Colonic mucosa (tissue), 4 donors: ENCODE measurements at regions not wholly inside any gene's neighbourhood (a gene's known extent, or its start where the extent isn't known, plus 50 kb on each side); places are given as distances from the start of the nearest gene placed in this dataset.
"Not testable (repeated sequence)": the region's sequence is repeated elsewhere in the genome, so short reads cannot be mapped to it uniquely, and the experiment has no call there.

Experiments used
- DNase-seq: peaks from one replicate; pipeline ENCODE4 v3.0.0-alpha.2; 2020
- H3K27ac ChIP-seq: fragments of 200-600 bp; one replicate; pipeline ENCODE4 v1.8.0; 2021
- H3K27me3 ChIP-seq: fragments of 200-600 bp; one replicate; pipeline ENCODE4 v1.8.0; 2021
- H3K36me3 ChIP-seq: fragments of 200-600 bp; one replicate; pipeline ENCODE4 v1.8.0; 2021
- H3K4me1 ChIP-seq: fragments of 200-600 bp; one replicate; pipeline ENCODE4 v1.8.0; 2021; ENCODE audit warnings: mild to moderate bottlenecking
- H3K4me3 ChIP-seq: fragments of 200-600 bp; one replicate; pipeline ENCODE4 v1.8.0; 2021
- H3K9ac ChIP-seq, 2 donors: one replicate each; pipeline ENCODE4 v1.7.0; 2013; ENCODE audit warnings: control low read depth in 2 of 2, low read depth in 2 of 2, low read length in 2 of 2
- H3K9me3 ChIP-seq: fragments of 200-600 bp; one replicate; pipeline ENCODE4 v1.8.0; 2021
- CTCF ChIP-seq: fragments of 200-600 bp; IDR thresholded peaks from one replicate; pipeline ENCODE4 v1.8.0; 2022; ENCODE audit warnings: antibody characterized with exemption, mild to moderate bottlenecking
- intact Hi-C: fragments of 100-400 bp; cut with DNase I; formaldehyde crosslinking; loops from one replicate; pipeline ENCODE4 v1.14.1; 2022
- donor health status: healthy.
- donor health status: DM: no; HTN: no; CAD: no.
- donor health status: DM: no; HTN: no; CAD: no.

GRCh38 chr1:30225357-30225756, 498.0 kb downstream of the MATN1 start:
- Histone ChIP-seq H3K27me3 (no peaks in the 10 kb centered on the region), H3K36me3 (no peaks in the 10 kb centered on the region), H3K27ac (no peak overlapping the region), H3K9me3 (no peaks in the 10 kb centered on the region), H3K9ac (no peak overlapping the region), H3K4me3 (no peak overlapping the region), H3K4me1 (no peaks in the 10 kb centered on the region)
- TF ChIP-seq CTCF: no peak
- intact Hi-C loops: no loop called here
- DNase-seq: no peak

DNA sequence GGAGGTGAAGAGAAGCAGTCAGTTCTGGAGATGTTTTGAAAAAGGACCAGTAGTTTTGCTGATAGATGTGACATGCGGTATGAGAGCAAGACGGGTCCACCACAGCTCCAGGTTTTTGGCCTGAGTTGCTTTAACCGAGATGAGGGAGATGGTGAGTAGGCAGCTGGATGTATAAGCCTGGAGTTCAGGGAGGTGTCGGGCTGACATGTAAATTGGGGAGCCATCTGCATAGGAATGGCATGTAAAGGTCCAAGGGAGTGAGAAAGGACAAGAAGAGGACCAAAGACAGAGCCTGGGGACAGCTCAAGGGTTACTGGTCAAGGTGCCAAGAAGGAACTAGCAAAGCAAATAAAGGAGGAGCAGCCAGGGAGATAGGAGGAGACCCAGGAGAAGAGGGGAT, 503.7 kb downstream of the MATN1 start:
- Histone ChIP-seq H3K27ac (no peak overlapping the region), H3K4me1 (no peaks in the 10 kb centered on the region), H3K9me3 (no peaks in the 10 kb centered on the region), H3K27me3 (no peaks in the 10 kb centered on the region), H3K4me3 (no peak overlapping the region), H3K9ac (no peak overlapping the region), H3K36me3 (no peaks in the 10 kb centered on the region)
- no peak for TF ChIP-seq CTCF
- intact Hi-C loops: no loop called here
- DNase-seq: no peak

DNA sequence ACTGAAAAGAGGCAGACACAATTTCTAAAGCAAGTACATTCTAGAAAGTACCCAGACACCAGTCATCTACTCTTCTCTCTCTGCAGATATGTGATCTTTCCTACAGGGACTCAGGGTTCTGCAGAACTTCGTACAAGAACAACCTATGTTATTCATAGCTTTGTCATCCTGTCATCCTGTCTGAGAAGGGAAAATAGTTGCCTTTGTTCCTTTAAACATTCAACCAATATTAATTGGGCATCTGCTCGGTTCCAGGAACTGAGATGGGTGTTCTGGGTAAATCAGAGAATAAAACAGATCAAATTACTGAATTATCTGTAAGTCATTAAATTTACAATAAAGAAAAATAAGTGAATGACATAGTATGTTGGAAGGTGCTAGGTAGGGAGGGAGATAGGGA, 504.9 kb downstream of the MATN1 start:
- H3K4me1 ChIP-seq: no peaks in the 10 kb centered on the region
- no peak overlapping the region for H3K4me3 ChIP-seq
- no peaks in the 10 kb centered on the region for H3K27me3 ChIP-seq
- no peak for TF ChIP-seq CTCF
- no peak overlapping the region for H3K27ac ChIP-seq
- DNase-seq: no peak
- H3K36me3 ChIP-seq: no peaks in the 10 kb centered on the region
- H3K9ac ChIP-seq: no peak overlapping the region
- intact Hi-C loops: no loop called here
- H3K9me3 ChIP-seq: no peaks in the 10 kb centered on the region

GRCh38 chr1:30216602-30217001, 506.8 kb downstream of the MATN1 start:
- no peak for DNase-seq
- no peaks in the 10 kb centered on the region for H3K4me1 ChIP-seq
- no peaks in the 10 kb centered on the region for H3K9me3 ChIP-seq
- no peaks in the 10 kb centered on the region for H3K27me3 ChIP-seq
- H3K27ac ChIP-seq: no peak overlapping the region
- no peak for TF ChIP-seq CTCF
- H3K9ac ChIP-seq: no peak overlapping the region
- intact Hi-C loops: no loop called here
- no peaks in the 10 kb centered on the region for H3K36me3 ChIP-seq
- no peak overlapping the region for H3K4me3 ChIP-seq

DNA sequence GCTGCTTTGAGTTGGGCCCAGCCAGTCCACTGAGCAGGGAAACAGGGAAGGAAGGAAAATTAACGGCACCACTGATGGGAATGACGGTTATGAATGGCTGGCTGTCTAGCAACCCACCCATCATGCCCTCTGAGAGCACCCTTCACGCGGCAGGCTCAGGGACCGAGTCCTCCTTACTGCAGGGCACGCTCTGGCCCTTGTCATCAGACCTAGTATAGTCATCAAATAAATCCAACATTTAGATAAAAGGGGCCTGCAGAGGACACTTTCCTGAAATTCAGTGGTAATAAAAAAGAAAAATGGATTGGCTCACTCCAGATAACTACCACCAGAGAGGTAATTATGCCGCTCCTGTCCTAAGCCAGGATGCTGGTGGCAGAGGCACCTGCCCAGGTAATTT, 509.4 kb downstream of the MATN1 start:
- H3K9me3 ChIP-seq: no peaks in the 10 kb centered on the region
- no peak overlapping the region for H3K4me3 ChIP-seq
- no peaks in the 10 kb centered on the region for H3K27me3 ChIP-seq
- intact Hi-C loops: no loop called here
- DNase-seq: no peak
- TF ChIP-seq CTCF: no peak
- no peaks in the 10 kb centered on the region for H3K4me1 ChIP-seq
- no peaks in the 10 kb centered on the region for H3K36me3 ChIP-seq
- H3K27ac ChIP-seq: no peak overlapping the region
- no peak overlapping the region for H3K9ac ChIP-seq

GRCh38 chr1:30207962-30208361, 515.4 kb downstream of the MATN1 start:
- DNase-seq, H3K27me3 ChIP-seq, H3K4me3 ChIP-seq, H3K4me1 ChIP-seq, H3K36me3 ChIP-seq, H3K27ac ChIP-seq, intact Hi-C loops, H3K9ac ChIP-seq, H3K9me3 ChIP-seq: not testable (repeated sequence)

GRCh38 chr1:30206631-30207030, 516.8 kb downstream of the MATN1 start:
- H3K4me3 ChIP-seq, DNase-seq, H3K27me3 ChIP-seq, H3K9me3 ChIP-seq, intact Hi-C loops, H3K4me1 ChIP-seq, H3K36me3 ChIP-seq, H3K9ac ChIP-seq, H3K27ac ChIP-seq: not testable (repeated sequence)

DNA sequence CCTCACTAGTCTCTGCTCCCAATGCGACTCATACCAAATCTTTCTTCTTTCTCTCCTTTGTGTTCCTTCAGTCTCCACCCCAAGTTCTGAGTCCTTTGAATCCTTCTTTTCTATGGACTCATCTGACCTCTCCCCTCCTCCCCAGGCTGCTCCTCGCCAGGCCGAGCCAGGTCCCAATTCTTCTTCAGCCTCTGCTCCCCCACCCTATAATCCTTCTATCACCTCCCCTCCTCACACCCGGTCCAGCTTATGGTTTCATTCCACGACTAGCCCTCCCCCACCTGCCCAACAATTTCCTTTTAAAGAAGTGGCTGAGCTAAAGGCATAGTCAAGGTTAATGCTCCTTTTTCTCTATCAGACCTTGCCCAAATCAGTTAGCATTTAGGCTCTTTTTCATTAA, 518.5 kb downstream of the MATN1 start:
- H3K9ac ChIP-seq, H3K27me3 ChIP-seq, H3K27ac ChIP-seq, H3K36me3 ChIP-seq, DNase-seq, H3K4me1 ChIP-seq, H3K9me3 ChIP-seq, intact Hi-C loops, H3K4me3 ChIP-seq: not testable (repeated sequence)
